Endodermal cell (in vitro differentiated cells): ENCODE measurements at regions not wholly inside any gene's neighbourhood (a gene's known extent, or its start where the extent isn't known, plus 50 kb on each side); places are given as distances from the start of the nearest gene placed in this dataset.

Experiments used
- DNase-seq: peaks from one replicate; pipeline ENCODE4 v3.0.0-alpha.2; 2017
- H3K27ac ChIP-seq: 2 replicates; pipeline ENCODE4 v1.5.1; 2013; ENCODE audit warnings: mild to moderate bottlenecking, low read depth, low read length, moderate library complexity
- H3K27me3 ChIP-seq: 2 replicates; pipeline ENCODE4 v1.6.1; 2013; ENCODE audit warnings: mild to moderate bottlenecking, low read length, moderate library complexity; ENCODE audit not compliant: insufficient read depth, control insufficient read depth, poor library complexity, severe bottlenecking
- H3K36me3 ChIP-seq: 2 replicates; pipeline ENCODE4 v1.7.0; 2013; ENCODE audit warnings: mild to moderate bottlenecking, low read length, moderate library complexity; ENCODE audit not compliant: control insufficient read depth, insufficient read depth
- H3K4me1 ChIP-seq: one replicate; pipeline ENCODE4 v1.7.0; 2013; ENCODE audit warnings: low read length; ENCODE audit not compliant: control insufficient read depth, insufficient read depth
- H3K4me3 ChIP-seq: 2 replicates; pipeline ENCODE4 v1.5.1; 2013; ENCODE audit warnings: mild to moderate bottlenecking, low read length, moderate library complexity
- H3K9ac ChIP-seq: 2 replicates; pipeline ENCODE4 v1.6.1; 2013; ENCODE audit warnings: mild to moderate bottlenecking, low read length, moderate library complexity; ENCODE audit not compliant: poor library complexity, severe bottlenecking; ENCODE audit errors: extremely low read depth
- H3K9me3 ChIP-seq: 2 replicates; pipeline ENCODE4 v1.6.1; 2013; ENCODE audit warnings: mild to moderate bottlenecking, low read length, moderate library complexity; ENCODE audit not compliant: control insufficient read depth
- H3K27ac Mint-ChIP-seq: 2 replicates; pipeline ENCODE4 v1.8.0; 2020; ENCODE audit warnings: mixed read lengths
- H3K27me3 Mint-ChIP-seq: 2 replicates; pipeline ENCODE4 v1.8.0; 2021; ENCODE audit warnings: mild to moderate bottlenecking, mixed read lengths; ENCODE audit not compliant: insufficient read depth
- H3K36me3 Mint-ChIP-seq: 2 replicates; pipeline ENCODE4 v1.8.0; 2020; ENCODE audit warnings: low read depth, mixed read lengths
- H3K4me1 Mint-ChIP-seq: 2 replicates; pipeline ENCODE4 v1.8.0; 2020; ENCODE audit warnings: mixed read lengths
- H3K4me3 Mint-ChIP-seq: 2 replicates; pipeline ENCODE4 v1.8.0; 2020; ENCODE audit warnings: mild to moderate bottlenecking, moderate library complexity, mixed read lengths
- H3K9me3 Mint-ChIP-seq: 2 replicates; pipeline ENCODE4 v1.8.0; 2020; ENCODE audit warnings: mild to moderate bottlenecking, mixed read lengths
- CTCF ChIP-seq: fragments of 200-600 bp; sonication (generic); conservative IDR thresholded peaks from 2 replicates; pipeline ENCODE4 v1.5.0; 2021; ENCODE audit warnings: antibody characterized with exemption, mild to moderate bottlenecking
- WGBS, 2 experiments: methylation state at CpG; one replicate each; pipeline versions ENCODE4 v1.1.5 to v1.1.7; 2013; ENCODE audit warnings: missing lambda C conversion rate in 2 of 2, mixed read lengths in 1 of 2; ENCODE audit not compliant: insufficient coverage in 1 of 2, insufficient read length in 1 of 2; 5-methylcytosine and 5-hydroxymethylcytosine counted together

DNA sequence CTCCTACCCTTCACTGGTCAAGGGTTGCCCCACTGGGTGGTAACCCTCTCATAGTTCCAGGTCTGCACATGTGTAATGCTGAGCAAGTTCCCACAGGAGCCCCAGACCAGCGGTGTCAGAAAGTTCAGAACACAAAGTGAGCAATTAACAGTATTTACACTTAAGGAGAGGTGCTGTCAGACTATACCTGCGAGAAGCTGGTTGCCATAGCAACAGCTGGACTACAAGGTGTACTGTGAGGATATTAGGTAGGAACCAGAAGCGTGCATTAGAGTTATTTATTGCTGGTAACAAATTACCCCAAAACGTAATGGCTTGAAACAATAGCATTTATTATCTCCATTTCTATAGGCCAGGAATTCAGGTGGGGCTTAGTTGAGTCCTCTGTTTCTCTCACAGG is 317.0 kb upstream of the RPS23 start:
- H3K27ac ChIP-seq, result no peak overlapping the region
- H3K27ac Mint-ChIP-seq, result peak overlapping the region; percentile 44
- H3K4me3 Mint-ChIP-seq, result no peak overlapping the region
- H3K36me3 Mint-ChIP-seq, result peaks cover 2% of the 10 kb centered on the region
- H3K4me3 ChIP-seq, result no peak overlapping the region
- no peaks in the 10 kb centered on the region for H3K27me3 Mint-ChIP-seq
- no peak overlapping the region for H3K9ac ChIP-seq
- no peak for TF ChIP-seq CTCF
- no peaks in the 10 kb centered on the region for H3K4me1 ChIP-seq
- DNase-seq, result no peak
- no peaks in the 10 kb centered on the region for H3K36me3 ChIP-seq
- peaks cover 5% of the 10 kb centered on the region for H3K4me1 Mint-ChIP-seq
- peaks cover 4% of the 10 kb centered on the region for H3K9me3 ChIP-seq
- H3K9me3 Mint-ChIP-seq, result peaks cover 5% of the 10 kb centered on the region
- H3K27me3 ChIP-seq, result no peaks in the 10 kb centered on the region
- WGBS, 2 experiments, result 75 to 83% methylated on average over 1 to 4 of the region's 4 CpGs

GRCh38 chr5:82594097-82594496 is 315.9 kb upstream of the RPS23 start:
- DNase-seq, result no peak
- H3K27ac ChIP-seq, result no peak overlapping the region
- no peaks in the 10 kb centered on the region for H3K4me1 ChIP-seq
- Mint-ChIP-seq H3K4me3 (no peak overlapping the region), H3K27me3 (no peaks in the 10 kb centered on the region), H3K36me3 (peaks cover 2% of the 10 kb centered on the region), H3K27ac (no peak overlapping the region), H3K4me1 (peaks cover 5% of the 10 kb centered on the region), H3K9me3 (peaks cover 14% of the 10 kb centered on the region)
- peaks cover 4% of the 10 kb centered on the region for H3K9me3 ChIP-seq
- 92 to 100% methylated on average over 1 of the region's 1 CpG for WGBS, 2 experiments
- no peak overlapping the region for H3K9ac ChIP-seq
- TF ChIP-seq CTCF, result no peak
- no peaks in the 10 kb centered on the region for H3K36me3 ChIP-seq
- H3K27me3 ChIP-seq, result no peaks in the 10 kb centered on the region
- no peak overlapping the region for H3K4me3 ChIP-seq

- H3K27ac Mint-ChIP-seq, result no peak overlapping the region
Observed at GRCh38 chr5:82593481-82593880, 315.3 kb upstream of the RPS23 start.

More at GRCh38 chr5:82593481-82593880, 315.3 kb upstream of the RPS23 start:
- peaks cover 2% of the 10 kb centered on the region for H3K36me3 Mint-ChIP-seq
- no peak for DNase-seq
- H3K4me3 Mint-ChIP-seq, result no peak overlapping the region
- Histone ChIP-seq H3K27me3 (no peaks in the 10 kb centered on the region), H3K27ac (no peak overlapping the region), H3K36me3 (no peaks in the 10 kb centered on the region), H3K4me1 (no peaks in the 10 kb centered on the region), H3K9me3 (peaks cover 4% of the 10 kb centered on the region), H3K9ac (no peak overlapping the region), H3K4me3 (no peak overlapping the region)
- no peaks in the 10 kb centered on the region for H3K27me3 Mint-ChIP-seq
- H3K9me3 Mint-ChIP-seq, result peaks cover 20% of the 10 kb centered on the region
- 100% methylated on average over 1 of the region's 1 CpG; no CpG with 5 or more reads in 1 of the 2 experiments for WGBS, 2 experiments
- TF ChIP-seq CTCF, result no peak
- peaks cover 5% of the 10 kb centered on the region for H3K4me1 Mint-ChIP-seq
